Psoas muscle (tissue), 7 donors: ENCODE measurements at regions not wholly inside any gene's neighbourhood (a gene's known extent, or its start where the extent isn't known, plus 50 kb on each side); places are given as distances from the start of the nearest gene placed in this dataset.

Experiments used
- ATAC-seq, 4 donors: fragments of 200-7000 bp; cut with Tn5 transposase; one replicate each; pipeline ENCODE4 v1.9.1; 2020; ENCODE audit warnings: moderate library complexity in 3 of 4, mild to moderate bottlenecking in 2 of 4
- DNase-seq, 2 donors: peaks; one replicate each; pipeline ENCODE4 v3.0.0-alpha.2; 2020
- H3K27ac ChIP-seq: fragments of 200-600 bp; one replicate; pipeline ENCODE4 v1.8.0; 2022
- H3K27me3 ChIP-seq, 3 donors: fragments of 200-600 bp in 1 of 3; one replicate each; pipeline versions ENCODE4 v1.6.1 to v1.8.0; 2013 to 2022; ENCODE audit warnings: low read length in 2 of 3, mild to moderate bottlenecking in 2 of 3, moderate library complexity in 1 of 3; ENCODE audit not compliant: insufficient read depth in 3 of 3
- H3K36me3 ChIP-seq, 2 donors: fragments of 200-600 bp in 1 of 2; one replicate each; pipeline versions ENCODE4 v1.6.1 to v1.8.0; 2013 to 2022; ENCODE audit warnings: low read depth in 1 of 2, mild to moderate bottlenecking in 1 of 2, moderate library complexity in 1 of 2; ENCODE audit not compliant: insufficient read depth in 1 of 2
- H3K4me1 ChIP-seq: fragments of 200-600 bp; one replicate; pipeline ENCODE4 v1.8.0; 2022
- H3K4me3 ChIP-seq: fragments of 200-600 bp; one replicate; pipeline ENCODE4 v1.8.0; 2022; ENCODE audit warnings: mild to moderate bottlenecking
- H3K9me3 ChIP-seq: fragments of 200-600 bp; one replicate; pipeline ENCODE4 v1.8.0; 2022
- WGBS, 3 donors: extraction: QIAGEN DNeasy Blood & Tissue Kit; methylation state at CpG; one replicate each; pipeline versions ENCODE4 v1.1.6 to v1.1.7; 2013; 5-methylcytosine and 5-hydroxymethylcytosine counted together
- intact Hi-C, 2 donors: fragments of 100-400 bp; cut with DNase I; formaldehyde crosslinking; loops; one replicate each; pipeline versions ENCODE4 v1.11.0 to v1.14.2; 2022
- TF ChIP-seq, protein P1 (sequence below): fragments of 200-600 bp; IDR thresholded peaks from one replicate; pipeline ENCODE4 v1.8.0; 2022; ENCODE audit warnings: antibody characterized with exemption
- donor health status: healthy with polysubstance abuse.
- donor health status: DM: no; HTN: no; CAD: no; lungs with moderate emphysema.
- donor health status: Bipolar disorder and iron deficiency.
- donor health status: healthy.
- donor health status: DM: yes; HTN: yes; CAD: no.
- donor health status: DM: no; HTN: no; CAD: no.
- donor health status: DM: yes; HTN: yes; CAD: no.

DNA sequence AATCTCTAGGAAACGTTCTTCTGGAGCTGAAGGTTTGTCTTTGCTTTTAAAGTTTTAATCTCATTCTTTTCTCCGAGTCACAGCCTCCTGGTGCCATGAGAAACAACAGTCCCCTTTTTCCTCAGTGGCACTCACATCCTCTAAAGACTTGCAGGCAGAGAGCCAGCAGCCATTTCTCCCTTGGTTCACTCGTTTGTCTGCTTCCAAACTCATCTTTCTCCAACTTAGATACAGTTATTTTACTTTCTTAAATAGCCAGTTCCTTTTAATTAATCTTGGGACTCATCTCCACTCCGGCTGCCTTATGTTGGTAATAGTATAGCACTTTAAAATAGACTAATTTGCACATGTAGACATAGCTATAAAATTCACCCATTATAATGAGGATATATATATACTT lies 555.2 kb downstream of the FGF9 start:
- ATAC-seq: no peak

GRCh38 chr13:22227895-22228294 lies 557.0 kb downstream of the FGF9 start:
- DNase-seq: no peak
- Histone ChIP-seq H3K36me3 (no peaks in the 10 kb centered on the region), H3K4me1 (no peaks in the 10 kb centered on the region), H3K4me3 (no peak overlapping the region), H3K9me3 (no peaks in the 10 kb centered on the region), H3K27ac (no peak overlapping the region), H3K27me3 (no peaks in the 10 kb centered on the region)
- intact Hi-C loops: no loop called here
- ATAC-seq: no peak
- TF ChIP-seq, protein P1, sequence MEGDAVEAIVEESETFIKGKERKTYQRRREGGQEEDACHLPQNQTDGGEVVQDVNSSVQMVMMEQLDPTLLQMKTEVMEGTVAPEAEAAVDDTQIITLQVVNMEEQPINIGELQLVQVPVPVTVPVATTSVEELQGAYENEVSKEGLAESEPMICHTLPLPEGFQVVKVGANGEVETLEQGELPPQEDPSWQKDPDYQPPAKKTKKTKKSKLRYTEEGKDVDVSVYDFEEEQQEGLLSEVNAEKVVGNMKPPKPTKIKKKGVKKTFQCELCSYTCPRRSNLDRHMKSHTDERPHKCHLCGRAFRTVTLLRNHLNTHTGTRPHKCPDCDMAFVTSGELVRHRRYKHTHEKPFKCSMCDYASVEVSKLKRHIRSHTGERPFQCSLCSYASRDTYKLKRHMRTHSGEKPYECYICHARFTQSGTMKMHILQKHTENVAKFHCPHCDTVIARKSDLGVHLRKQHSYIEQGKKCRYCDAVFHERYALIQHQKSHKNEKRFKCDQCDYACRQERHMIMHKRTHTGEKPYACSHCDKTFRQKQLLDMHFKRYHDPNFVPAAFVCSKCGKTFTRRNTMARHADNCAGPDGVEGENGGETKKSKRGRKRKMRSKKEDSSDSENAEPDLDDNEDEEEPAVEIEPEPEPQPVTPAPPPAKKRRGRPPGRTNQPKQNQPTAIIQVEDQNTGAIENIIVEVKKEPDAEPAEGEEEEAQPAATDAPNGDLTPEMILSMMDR: no peak
- 74 to 93% (median 77%) methylated on average over 2 of the region's 2 CpGs for WGBS, 3 donors

More for the DNA sequence above, 555.2 kb downstream of the FGF9 start:
- 52 to 67% (median 57%) methylated on average over 4 of the region's 4 CpGs for WGBS, 3 donors
- Histone ChIP-seq H3K9me3 (no peaks in the 10 kb centered on the region), H3K27me3 (no peaks in the 10 kb centered on the region), H3K4me3 (no peak overlapping the region), H3K4me1 (no peaks in the 10 kb centered on the region), H3K36me3 (no peaks in the 10 kb centered on the region), H3K27ac (no peak overlapping the region)
- intact Hi-C loops: no loop called here
- TF ChIP-seq, protein P1: no peak
- DNase-seq: no peak

DNA sequence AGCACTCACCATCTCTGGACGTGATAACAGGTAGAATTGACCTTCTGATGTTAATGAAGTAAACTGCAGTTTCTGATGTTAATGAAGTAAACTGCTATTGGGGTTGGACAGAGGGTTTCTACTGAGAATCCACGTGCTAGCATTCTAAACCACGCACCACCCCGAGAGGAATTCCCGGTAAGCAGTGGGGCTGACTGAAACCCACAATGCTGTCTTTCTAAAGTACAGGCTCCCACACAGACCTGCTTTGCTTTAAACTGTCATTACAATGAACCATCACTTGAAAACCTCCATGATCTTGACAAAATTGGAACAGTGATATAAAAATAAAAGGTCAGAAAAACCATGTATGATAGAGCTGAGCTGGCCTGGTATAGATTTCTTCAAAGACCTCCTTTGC lies 559.0 kb downstream of the FGF9 start:
- no peak for ATAC-seq
- Histone ChIP-seq H3K36me3 (no peaks in the 10 kb centered on the region), H3K4me1 (no peaks in the 10 kb centered on the region), H3K9me3 (no peaks in the 10 kb centered on the region), H3K27ac (no peak overlapping the region), H3K4me3 (no peak overlapping the region), H3K27me3 (no peaks in the 10 kb centered on the region)
- WGBS, 3 donors: 77 to 88% (median 83%) methylated on average over 5 of the region's 5 CpGs
- no peak for DNase-seq
- TF ChIP-seq, protein P1: no peak
- intact Hi-C loops: no loop called here

DNA sequence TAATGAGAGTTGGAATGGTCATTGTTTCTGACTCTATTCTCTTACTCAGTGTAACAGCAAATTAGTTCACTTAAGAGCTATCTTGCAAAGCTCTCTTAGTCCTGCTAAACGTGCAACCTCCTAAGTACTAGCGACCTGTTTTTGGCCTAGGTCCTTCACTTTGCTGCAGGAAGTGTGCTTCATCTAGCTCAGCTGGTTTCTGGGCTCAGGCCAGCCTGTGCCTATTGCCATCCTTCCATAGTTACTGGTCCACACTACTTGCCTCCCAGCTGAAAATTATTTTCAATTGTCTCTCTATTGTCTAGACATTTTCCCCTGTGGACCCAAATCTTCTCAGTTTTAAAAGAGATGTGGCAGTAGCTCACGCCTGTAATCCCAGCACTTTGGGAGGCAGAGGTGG lies 561.3 kb downstream of the FGF9 start:
- H3K27ac ChIP-seq: no peak overlapping the region
- H3K9me3 ChIP-seq: no peaks in the 10 kb centered on the region
- DNase-seq (no peak), ATAC-seq (no peak)
- H3K4me1 ChIP-seq: no peaks in the 10 kb centered on the region
- no peaks in the 10 kb centered on the region for H3K27me3 ChIP-seq
- intact Hi-C loops: no loop called here
- TF ChIP-seq, protein P1: no peak
- WGBS, 3 donors: 62 to 72% (median 70%) methylated on average over 3 of the region's 3 CpGs
- no peaks in the 10 kb centered on the region for H3K36me3 ChIP-seq
- no peak overlapping the region for H3K4me3 ChIP-seq

DNA sequence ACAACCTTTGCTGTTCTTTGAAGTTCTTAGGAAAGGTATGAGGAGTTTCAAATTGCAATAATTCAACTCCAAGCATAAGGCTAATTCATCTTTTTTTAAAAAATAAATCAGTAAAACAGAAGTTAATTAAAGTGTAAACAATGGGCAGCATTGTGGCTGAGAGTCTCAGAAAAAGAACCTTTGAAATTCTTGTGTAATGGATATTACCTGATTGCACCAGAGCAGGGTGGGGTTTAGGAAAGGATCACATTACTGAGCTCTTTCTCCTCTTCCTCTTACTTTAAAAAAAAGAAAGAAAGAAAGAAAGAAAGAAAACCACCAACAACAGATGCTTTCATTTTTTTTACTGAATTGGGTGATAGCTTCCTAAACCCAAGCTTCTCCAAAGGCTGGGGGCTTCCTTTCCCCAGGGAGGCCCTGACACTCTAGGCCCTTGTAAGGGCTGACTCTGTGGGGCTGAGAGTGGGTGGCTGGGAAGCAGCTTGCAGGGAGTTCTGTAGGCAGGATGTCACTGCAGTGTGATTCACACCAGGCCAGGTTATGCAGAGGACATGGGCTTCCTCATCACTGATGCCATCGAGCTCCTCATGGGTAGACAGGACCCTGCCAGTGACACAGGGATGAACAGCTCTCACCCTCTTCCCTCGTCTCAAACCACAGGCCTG lies 564.5 kb downstream of the FGF9 start:
- H3K36me3 ChIP-seq: no peaks in the 10 kb centered on the region
- DNase-seq (no peak), ATAC-seq (no peak)
- 45 to 64% (median 52%) methylated on average over 2 of the region's 2 CpGs for WGBS, 3 donors
- no peak overlapping the region for H3K4me3 ChIP-seq
- no peaks in the 10 kb centered on the region for H3K4me1 ChIP-seq
- no peaks in the 10 kb centered on the region for H3K27me3 ChIP-seq
- H3K27ac ChIP-seq: no peak overlapping the region
- intact Hi-C loops: no loop called here
- TF ChIP-seq, protein P1: no peak
- no peaks in the 10 kb centered on the region for H3K9me3 ChIP-seq
